ENCODE measurements at regions not wholly inside any gene's neighbourhood (a gene's known extent, or its start where the extent isn't known, plus 50 kb on each side); places are given as distances from the start of the nearest gene placed in this dataset.

GRCh38 chr11:8340296-8340695 lies 76.6 kb upstream of the LMO1 start:
- Histone ChIP-seq H3K4me1 (ENCODE audit: control insufficient read depth, insufficient read depth, low read length) (no peaks in the 10 kb centered on the region), H3K27ac (ENCODE audit: low read length) (no peak overlapping the region), H3K27me3 (ENCODE audit: control insufficient read depth, insufficient read depth) (no peaks in the 10 kb centered on the region), H3K9me3 (ENCODE audit: control insufficient read depth, low read length) (no peaks in the 10 kb centered on the region), H3K4me3 (ENCODE audit: low read length) (no peak overlapping the region)
- intact Hi-C loops (cut with DNase I) = no loop called here
- ATAC-seq = no peak
- no peak for DNase-seq
- WGBS = 89% methylated on average over 1 of the region's 1 CpG

- Histone ChIP-seq H3K4me3 (ENCODE audit: low read length) (no peak overlapping the region), H3K4me1 (ENCODE audit: control insufficient read depth, insufficient read depth, low read length) (no peaks in the 10 kb centered on the region), H3K27ac (ENCODE audit: low read length) (no peak overlapping the region), H3K9me3 (ENCODE audit: control insufficient read depth, low read length) (no peaks in the 10 kb centered on the region), H3K27me3 (ENCODE audit: control insufficient read depth, insufficient read depth) (no peaks in the 10 kb centered on the region)
- intact Hi-C loops (cut with DNase I) = loop anchor here in 3 of 4 donors (10.0 kb wide), 2 partner anchors 215 to 225 kb away; no protein-coding TSS in a partner anchor
- DNase-seq (no peak), ATAC-seq (no peak)
- 59% methylated on average over 25 of the region's 25 CpGs for WGBS
Measured at GRCh38 chr11:8339592-8340022, 75.9 kb upstream of the LMO1 start.

GRCh38 chr11:8338138-8338537 lies 74.5 kb upstream of the LMO1 start:
- no peak overlapping the region for H3K4me3 ChIP-seq (ENCODE audit: low read length)

GRCh38 chr11:8337130-8337795 lies 73.6 kb upstream of the LMO1 start:
- Histone ChIP-seq H3K4me1 (ENCODE audit: control insufficient read depth, insufficient read depth, low read length) (no peaks in the 10 kb centered on the region), H3K27ac (ENCODE audit: low read length) (no peak overlapping the region), H3K27me3 (ENCODE audit: control insufficient read depth, insufficient read depth) (no peaks in the 10 kb centered on the region), H3K4me3 (ENCODE audit: low read length) (no peak overlapping the region), H3K9me3 (ENCODE audit: control insufficient read depth, low read length) (no peaks in the 10 kb centered on the region)
- DNase-seq = no peak
- 71% methylated on average over 19 of the region's 19 CpGs for WGBS
- intact Hi-C loops (cut with DNase I) = loop anchor here in 3 of 4 donors (10.0 kb wide), 2 partner anchors 218 to 228 kb away; no protein-coding TSS in a partner anchor
- ATAC-seq = no peak

More at GRCh38 chr11:8338138-8338537, 74.5 kb upstream of the LMO1 start:
- DNase-seq (peak in 2 of 3 donors; percentile 72 to 73), ATAC-seq (peak; percentile 39 to 49)
- intact Hi-C loops (cut with DNase I) = loop anchor here in 3 of 4 donors (10.0 kb wide), 2 partner anchors 217 to 227 kb away; no protein-coding TSS in a partner anchor
- Histone ChIP-seq H3K27me3 (ENCODE audit: control insufficient read depth, insufficient read depth) (no peaks in the 10 kb centered on the region), H3K9me3 (ENCODE audit: control insufficient read depth, low read length) (no peaks in the 10 kb centered on the region), H3K27ac (ENCODE audit: low read length) (no peak overlapping the region), H3K4me1 (ENCODE audit: control insufficient read depth, insufficient read depth, low read length) (no peaks in the 10 kb centered on the region)
- WGBS = 46% methylated on average over 8 of the region's 8 CpGs

GRCh38 chr11:8336356-8337129 lies 72.9 kb upstream of the LMO1 start:
- no peak overlapping the region for H3K4me3 ChIP-seq (ENCODE audit: low read length)
- H3K9me3 ChIP-seq (ENCODE audit: control insufficient read depth, low read length) = no peaks in the 10 kb centered on the region
- ATAC-seq (no peak), DNase-seq (no peak)
- WGBS = 87% methylated on average over 17 of the region's 17 CpGs
- intact Hi-C loops (cut with DNase I) = loop anchor here in 3 of 4 donors (10.0 kb wide), 2 partner anchors 218 to 228 kb away; no protein-coding TSS in a partner anchor
- H3K4me1 ChIP-seq (ENCODE audit: control insufficient read depth, insufficient read depth, low read length) = no peaks in the 10 kb centered on the region
- no peaks in the 10 kb centered on the region for H3K27me3 ChIP-seq (ENCODE audit: control insufficient read depth, insufficient read depth)
- no peak overlapping the region for H3K27ac ChIP-seq (ENCODE audit: low read length)

GRCh38 chr11:8335683-8336082 lies 72.0 kb upstream of the LMO1 start:
- intact Hi-C loops (cut with DNase I) = loop anchor here in 3 of 4 donors (10.0 kb wide), 2 partner anchors 219 to 229 kb away; no protein-coding TSS in a partner anchor
- no peak for DNase-seq
- WGBS = 85% methylated on average over 7 of the region's 7 CpGs

GRCh38 chr11:8335186-8335585 lies 71.5 kb upstream of the LMO1 start:
- Histone ChIP-seq H3K9me3 (ENCODE audit: control insufficient read depth, low read length) (no peaks in the 10 kb centered on the region), H3K27me3 (ENCODE audit: control insufficient read depth, insufficient read depth) (no peaks in the 10 kb centered on the region), H3K4me1 (ENCODE audit: control insufficient read depth, insufficient read depth, low read length) (no peaks in the 10 kb centered on the region), H3K4me3 (ENCODE audit: low read length) (no peak overlapping the region), H3K27ac (ENCODE audit: low read length) (no peak overlapping the region)
- WGBS = 78% methylated on average over 8 of the region's 8 CpGs
- ATAC-seq = no peak
- intact Hi-C loops (cut with DNase I) = loop anchor here in 3 of 4 donors (10.0 kb wide), 2 partner anchors 220 to 230 kb away; no protein-coding TSS in a partner anchor
- no peak for DNase-seq

More at GRCh38 chr11:8335683-8336082, 72.0 kb upstream of the LMO1 start:
- Histone ChIP-seq H3K4me3 (ENCODE audit: low read length) (no peak overlapping the region), H3K27me3 (ENCODE audit: control insufficient read depth, insufficient read depth) (no peaks in the 10 kb centered on the region), H3K9me3 (ENCODE audit: control insufficient read depth, low read length) (no peaks in the 10 kb centered on the region), H3K4me1 (ENCODE audit: control insufficient read depth, insufficient read depth, low read length) (no peaks in the 10 kb centered on the region), H3K27ac (ENCODE audit: low read length) (no peak overlapping the region)
- no peak for ATAC-seq

GRCh38 chr11:8333811-8334401 lies 70.2 kb upstream of the LMO1 start:
- Histone ChIP-seq H3K4me1 (ENCODE audit: control insufficient read depth, insufficient read depth, low read length) (no peaks in the 10 kb centered on the region), H3K27me3 (ENCODE audit: control insufficient read depth, insufficient read depth) (no peaks in the 10 kb centered on the region), H3K4me3 (ENCODE audit: low read length) (no peak overlapping the region), H3K9me3 (ENCODE audit: control insufficient read depth, low read length) (no peaks in the 10 kb centered on the region), H3K27ac (ENCODE audit: low read length) (no peak overlapping the region)
- intact Hi-C loops (cut with DNase I) = loop anchor here in 3 of 4 donors (10.0 kb wide), 2 partner anchors 221 to 231 kb away; no protein-coding TSS in a partner anchor
- DNase-seq (no peak), ATAC-seq (no peak)
- WGBS = 73% methylated on average over 7 of the region's 7 CpGs

GRCh38 chr11:8333376-8333775 lies 69.7 kb upstream of the LMO1 start:
- no peak for DNase-seq
- no peaks in the 10 kb centered on the region for H3K4me1 ChIP-seq (ENCODE audit: control insufficient read depth, insufficient read depth, low read length)
- no peak overlapping the region for H3K4me3 ChIP-seq (ENCODE audit: low read length)
- no peaks in the 10 kb centered on the region for H3K9me3 ChIP-seq (ENCODE audit: control insufficient read depth, low read length)
- intact Hi-C loops (cut with DNase I) = loop anchor here in 3 of 4 donors (10.0 kb wide), 2 partner anchors 221 to 231 kb away; no protein-coding TSS in a partner anchor
- ATAC-seq = no peak
- WGBS = 74% methylated on average over 4 of the region's 4 CpGs
- no peak overlapping the region for H3K27ac ChIP-seq (ENCODE audit: low read length)
- H3K27me3 ChIP-seq (ENCODE audit: control insufficient read depth, insufficient read depth) = no peaks in the 10 kb centered on the region

GRCh38 chr11:8332891-8333290 lies 69.2 kb upstream of the LMO1 start:
- ATAC-seq (no peak), DNase-seq (no peak)
- no peaks in the 10 kb centered on the region for H3K4me1 ChIP-seq (ENCODE audit: control insufficient read depth, insufficient read depth, low read length)
- no peaks in the 10 kb centered on the region for H3K27me3 ChIP-seq (ENCODE audit: control insufficient read depth, insufficient read depth)
- 86% methylated on average over 12 of the region's 12 CpGs for WGBS
- H3K4me3 ChIP-seq (ENCODE audit: low read length) = no peak overlapping the region
- H3K27ac ChIP-seq (ENCODE audit: low read length) = no peak overlapping the region
- intact Hi-C loops (cut with DNase I) = loop anchor here in 3 of 4 donors (10.0 kb wide), 2 partner anchors 222 to 232 kb away; no protein-coding TSS in a partner anchor
- H3K9me3 ChIP-seq (ENCODE audit: control insufficient read depth, low read length) = no peaks in the 10 kb centered on the region
